ENCODE measurements at regions not wholly inside any gene's neighbourhood (a gene's known extent, or its start where the extent isn't known, plus 50 kb on each side); places are given as distances from the start of the nearest gene placed in this dataset.

- no peak for TF ChIP-seq CTCF (IDR thresholded peaks at IDR 0.05; ENCODE audit: control extremely low read depth, extremely low read depth)
- H3K36me3 ChIP-seq (ENCODE audit: control insufficient read depth in 4 of 4, insufficient read depth in 4 of 4, low read length in 4 of 4): no peaks in the 10 kb centered on the region
- no peaks in the 10 kb centered on the region for H3K9me3 ChIP-seq (ENCODE audit: control insufficient read depth in 4 of 4, insufficient read depth in 3 of 4, low read length in 3 of 4)
- WGBS, 2 donors: 82 to 85% methylated on average over 17 of the region's 17 CpGs
- no peak overlapping the region for H3K27ac ChIP-seq (ENCODE audit: low read depth in 1 of 2, low read length in 1 of 2)
- no peaks in the 10 kb centered on the region for H3K27me3 ChIP-seq (ENCODE audit: control insufficient read depth in 3 of 3, insufficient read depth in 3 of 3, low read length in 2 of 3)
- ATAC-seq (ENCODE audit: insufficient read depth, low FRiP score) (no peak), DNase-seq (no peak)
- no peaks in the 10 kb centered on the region for H3K4me1 ChIP-seq (ENCODE audit: control insufficient read depth in 5 of 5, insufficient read depth in 5 of 5, low read length in 5 of 5)
- no peak overlapping the region for H3K9ac ChIP-seq (ENCODE audit: insufficient read depth in 1 of 2, low read length in 2 of 2)
- H3K4me3 ChIP-seq: no peak overlapping the region
Measured at GRCh38 chr7:153504288-153505075, 547.7 kb upstream of the DPP6 start.

- Histone ChIP-seq H3K9me3 (ENCODE audit: control insufficient read depth in 4 of 4, insufficient read depth in 3 of 4, low read length in 3 of 4) (no peaks in the 10 kb centered on the region), H3K4me3 (no peak overlapping the region), H3K27me3 (ENCODE audit: control insufficient read depth in 3 of 3, insufficient read depth in 3 of 3, low read length in 2 of 3) (no peaks in the 10 kb centered on the region), H3K9ac (ENCODE audit: insufficient read depth in 1 of 2, low read length in 2 of 2) (no peak overlapping the region), H3K36me3 (ENCODE audit: control insufficient read depth in 4 of 4, insufficient read depth in 4 of 4, low read length in 4 of 4) (no peaks in the 10 kb centered on the region), H3K4me1 (ENCODE audit: control insufficient read depth in 5 of 5, insufficient read depth in 5 of 5, low read length in 5 of 5) (no peaks in the 10 kb centered on the region), H3K27ac (ENCODE audit: low read depth in 1 of 2, low read length in 1 of 2) (no peak overlapping the region)
- TF ChIP-seq CTCF (IDR thresholded peaks at IDR 0.05; ENCODE audit: control extremely low read depth, extremely low read depth): no peak
- DNase-seq (no peak), ATAC-seq (ENCODE audit: insufficient read depth, low FRiP score) (no peak)
- 62 to 73% methylated on average over 4 of the region's 4 CpGs for WGBS, 2 donors
Measured at GRCh38 chr7:153507885-153508284, 544.3 kb upstream of the DPP6 start.

- no peak for TF ChIP-seq CTCF (IDR thresholded peaks at IDR 0.05; ENCODE audit: control extremely low read depth, extremely low read depth)
- 59 to 68% methylated on average over 3 of the region's 3 CpGs for WGBS, 2 donors
- Histone ChIP-seq H3K4me3 (no peak overlapping the region), H3K4me1 (ENCODE audit: control insufficient read depth in 5 of 5, insufficient read depth in 5 of 5, low read length in 5 of 5) (no peaks in the 10 kb centered on the region), H3K27me3 (ENCODE audit: control insufficient read depth in 3 of 3, insufficient read depth in 3 of 3, low read length in 2 of 3) (no peaks in the 10 kb centered on the region), H3K27ac (ENCODE audit: low read depth in 1 of 2, low read length in 1 of 2) (no peak overlapping the region), H3K36me3 (ENCODE audit: control insufficient read depth in 4 of 4, insufficient read depth in 4 of 4, low read length in 4 of 4) (no peaks in the 10 kb centered on the region), H3K9ac (ENCODE audit: insufficient read depth in 1 of 2, low read length in 2 of 2) (no peak overlapping the region), H3K9me3 (ENCODE audit: control insufficient read depth in 4 of 4, insufficient read depth in 3 of 4, low read length in 3 of 4) (no peaks in the 10 kb centered on the region)
- DNase-seq (no peak), ATAC-seq (ENCODE audit: insufficient read depth, low FRiP score) (no peak)
Measured at GRCh38 chr7:153509768-153510167, 542.4 kb upstream of the DPP6 start.

- no peaks in the 10 kb centered on the region for H3K27me3 ChIP-seq (ENCODE audit: control insufficient read depth in 3 of 3, insufficient read depth in 3 of 3, low read length in 2 of 3)
- no peak for TF ChIP-seq CTCF (IDR thresholded peaks at IDR 0.05; ENCODE audit: control extremely low read depth, extremely low read depth)
- DNase-seq (no peak), ATAC-seq (ENCODE audit: insufficient read depth, low FRiP score) (no peak)
- 55 to 64% methylated on average over 3 of the region's 3 CpGs for WGBS, 2 donors
- no peaks in the 10 kb centered on the region for H3K4me1 ChIP-seq (ENCODE audit: control insufficient read depth in 5 of 5, insufficient read depth in 5 of 5, low read length in 5 of 5)
- H3K9ac ChIP-seq (ENCODE audit: insufficient read depth in 1 of 2, low read length in 2 of 2): no peak overlapping the region
- no peak overlapping the region for H3K27ac ChIP-seq (ENCODE audit: low read depth in 1 of 2, low read length in 1 of 2)
- no peak overlapping the region for H3K4me3 ChIP-seq
- no peaks in the 10 kb centered on the region for H3K36me3 ChIP-seq (ENCODE audit: control insufficient read depth in 4 of 4, insufficient read depth in 4 of 4, low read length in 4 of 4)
- H3K9me3 ChIP-seq (ENCODE audit: control insufficient read depth in 4 of 4, insufficient read depth in 3 of 4, low read length in 3 of 4): no peaks in the 10 kb centered on the region
Measured at GRCh38 chr7:153510674-153511073, 541.5 kb upstream of the DPP6 start.

All from lung (tissue), 11 donors.